ENCODE measurements at regions not wholly inside any gene's neighbourhood (a gene's known extent, or its start where the extent isn't known, plus 50 kb on each side); places are given as distances from the start of the nearest gene placed in this dataset.

GRCh38 chr4:96139251-96139929 lies 299.5 kb downstream of the PDHA2 start:
- in situ Hi-C loops (cut with MboI) (no loop called here), intact Hi-C loops (cut with micrococcal nuclease; ENCODE audit: unreplicated experiment) (no loop called here)
- ChIA-PET POLR2A (no interaction called here), CTCF (no interaction called here), RAD21 (ENCODE audit: unreplicated experiment) (no interaction called here), SMC1A (ENCODE audit: uncharacterized antibody, unreplicated experiment) (no interaction called here)
- H3K4me2 ChIP-seq (ENCODE audit: control insufficient read depth, insufficient read depth), result no peak overlapping the region
- H3K36me3 ChIP-seq (ENCODE audit: control insufficient read depth in 2 of 2, insufficient read depth in 2 of 2, low read length in 1 of 2), result no peaks in the 10 kb centered on the region
- no peak overlapping the region for H3K9ac ChIP-seq (ENCODE audit: control insufficient read depth, insufficient read depth, low read length)
- H3K27me3 ChIP-seq (replicated peaks in 1 of 2; ENCODE audit: control insufficient read depth in 2 of 2, insufficient read depth in 2 of 2, low read length in 1 of 2), result no peaks in the 10 kb centered on the region
- ATAC-seq (no peak), DNase-seq (ENCODE audit: low read depth, low spot score) (no peak), FAIRE-seq (no peak)
- no peak for TF ChIP-seq MEF2B (IDR thresholded peaks at IDR 0.05; ENCODE audit: partially characterized antibody, poor library complexity, severe bottlenecking)
- no peak for TF ChIP-seq CBFB (IDR thresholded peaks at IDR 0.05; ENCODE audit: low read depth)
- TF ChIP-seq RB1 (IDR thresholded peaks at IDR 0.05; ENCODE audit: borderline replicate concordance), result no peak
- no peak for TF ChIP-seq ASH2L (IDR thresholded peaks at IDR 0.05; ENCODE audit: borderline replicate concordance, low read depth)
- no peak for TF ChIP-seq EGR1 (IDR thresholded peaks at IDR 0.05; ENCODE audit: borderline replicate concordance in 1 of 2, low read depth in 2 of 2, low read length in 2 of 2)
- TF ChIP-seq MYB (IDR thresholded peaks at IDR 0.05; ENCODE audit: borderline replicate concordance, low read depth, low read length), result no peak
- no peak for TF ChIP-seq SMAD1 (IDR thresholded peaks at IDR 0.05; ENCODE audit: low read depth, partially characterized antibody)
- TF ChIP-seq CREM (IDR thresholded peaks at IDR 0.05; ENCODE audit: low read depth), result no peak
- no peak for TF ChIP-seq YY1 (IDR thresholded peaks at IDR 0.05; ENCODE audit: low read depth, low read length)
- TF ChIP-seq SKIL (IDR thresholded peaks at IDR 0.05; ENCODE audit: low read depth, poor library complexity, severe bottlenecking), result no peak
- no peak for TF ChIP-seq RFX5 (IDR thresholded peaks at IDR 0.05; ENCODE audit: low read depth, low read length)
- TF ChIP-seq BACH1 (IDR thresholded peaks at IDR 0.05; ENCODE audit: borderline replicate concordance), result no peak
- TF ChIP-seq FOS (IDR thresholded peaks at IDR 0.05; ENCODE audit: borderline replicate concordance, extremely low read depth, insufficient read length), result no peak
- TF ChIP-seq, protein P1, sequence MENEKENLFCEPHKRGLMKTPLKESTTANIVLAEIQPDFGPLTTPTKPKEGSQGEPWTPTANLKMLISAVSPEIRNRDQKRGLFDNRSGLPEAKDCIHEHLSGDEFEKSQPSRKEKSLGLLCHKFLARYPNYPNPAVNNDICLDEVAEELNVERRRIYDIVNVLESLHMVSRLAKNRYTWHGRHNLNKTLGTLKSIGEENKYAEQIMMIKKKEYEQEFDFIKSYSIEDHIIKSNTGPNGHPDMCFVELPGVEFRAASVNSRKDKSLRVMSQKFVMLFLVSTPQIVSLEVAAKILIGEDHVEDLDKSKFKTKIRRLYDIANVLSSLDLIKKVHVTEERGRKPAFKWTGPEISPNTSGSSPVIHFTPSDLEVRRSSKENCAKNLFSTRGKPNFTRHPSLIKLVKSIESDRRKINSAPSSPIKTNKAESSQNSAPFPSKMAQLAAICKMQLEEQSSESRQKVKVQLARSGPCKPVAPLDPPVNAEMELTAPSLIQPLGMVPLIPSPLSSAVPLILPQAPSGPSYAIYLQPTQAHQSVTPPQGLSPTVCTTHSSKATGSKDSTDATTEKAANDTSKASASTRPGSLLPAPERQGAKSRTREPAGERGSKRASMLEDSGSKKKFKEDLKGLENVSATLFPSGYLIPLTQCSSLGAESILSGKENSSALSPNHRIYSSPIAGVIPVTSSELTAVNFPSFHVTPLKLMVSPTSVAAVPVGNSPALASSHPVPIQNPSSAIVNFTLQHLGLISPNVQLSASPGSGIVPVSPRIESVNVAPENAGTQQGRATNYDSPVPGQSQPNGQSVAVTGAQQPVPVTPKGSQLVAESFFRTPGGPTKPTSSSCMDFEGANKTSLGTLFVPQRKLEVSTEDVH (IDR thresholded peaks at IDR 0.05; ENCODE audit: low read depth, partially characterized antibody), result no peak
- no peak for TF ChIP-seq PKNOX1 (IDR thresholded peaks at IDR 0.05)
- no peak for TF ChIP-seq SPI1 (IDR thresholded peaks at IDR 0.05; ENCODE audit: borderline replicate concordance, insufficient read depth, low read depth, low read length)
- no peak overlapping the region for H2AFZ ChIP-seq (ENCODE audit: control insufficient read depth, low read depth, low read length)
- H3K4me3 ChIP-seq, result no peak overlapping the region
- H4K20me1 ChIP-seq (ENCODE audit: control insufficient read depth, insufficient read depth), result no peaks in the 10 kb centered on the region
- 61% methylated on average over 14 of the region's 14 CpGs for WGBS (ENCODE audit: insufficient coverage, insufficient replicate concordance, low lambda C conversion rate, missing lambda C conversion rate)
- no peaks in the 10 kb centered on the region for H3K79me2 ChIP-seq (ENCODE audit: control insufficient read depth, insufficient read depth, low read length)
- no TSS peak for BruUV-seq (replicated peaks)
- no peaks in the 10 kb centered on the region for H3K9me3 ChIP-seq (replicated peaks; ENCODE audit: control insufficient read depth, insufficient read depth, low read length)
- no peak overlapping the region for H3K27ac ChIP-seq (ENCODE audit: control insufficient read depth, insufficient read depth)
- H3K4me1 ChIP-seq (ENCODE audit: control insufficient read depth, insufficient read depth, low read length), result no peaks in the 10 kb centered on the region

Data from GM12878 (cell line).